Effector memory CD4-positive, alpha-beta T cell (primary cell): ENCODE measurements at regions not wholly inside any gene's neighbourhood (a gene's known extent, or its start where the extent isn't known, plus 50 kb on each side); places are given as distances from the start of the nearest gene placed in this dataset.
"Not testable (repeated sequence)": the region's sequence is repeated elsewhere in the genome, so short reads cannot be mapped to it uniquely, and the experiment has no call there.

Experiments used
- DNase-seq, 3 donors: peaks; one replicate each; pipeline ENCODE4 v3.0.0-alpha.2; 2020
- H3K27ac ChIP-seq: 2 replicates; pipeline ENCODE4 v1.7.0; 2013; ENCODE audit warnings: mild to moderate bottlenecking, low read length, moderate library complexity; ENCODE audit not compliant: insufficient read depth, poor library complexity, severe bottlenecking
- H3K27me3 ChIP-seq: replicated peaks from 2 replicates; pipeline ENCODE4 v1.7.0; 2013; ENCODE audit warnings: mild to moderate bottlenecking, low read length; ENCODE audit not compliant: insufficient read depth, control insufficient read depth, poor library complexity, severe bottlenecking
- H3K36me3 ChIP-seq: 2 replicates; pipeline ENCODE4 v1.7.0; 2013; ENCODE audit warnings: mild to moderate bottlenecking, low read length, moderate library complexity; ENCODE audit not compliant: control insufficient read depth, insufficient read depth
- H3K4me1 ChIP-seq: 2 replicates; pipeline ENCODE4 v1.7.0; 2013; ENCODE audit warnings: low read length, mild to moderate bottlenecking; ENCODE audit not compliant: control insufficient read depth, insufficient read depth, poor library complexity, severe bottlenecking
- H3K4me3 ChIP-seq: 2 replicates; pipeline ENCODE4 v1.7.0; 2013; ENCODE audit warnings: low read length, low read depth, mild to moderate bottlenecking; ENCODE audit not compliant: insufficient read depth, poor library complexity, severe bottlenecking
- H3K9me3 ChIP-seq: 2 replicates; pipeline ENCODE4 v1.7.0; 2013; ENCODE audit warnings: mild to moderate bottlenecking, low read length, moderate library complexity; ENCODE audit not compliant: control insufficient read depth

GRCh38 chr2:176885001-176885643, 327.5 kb upstream of the HNRNPA3 start:
- no peaks in the 10 kb centered on the region for H3K27me3 ChIP-seq
- no peaks in the 10 kb centered on the region for H3K9me3 ChIP-seq
- H3K27ac ChIP-seq = no peak overlapping the region
- H3K36me3 ChIP-seq = no peaks in the 10 kb centered on the region
- H3K4me1 ChIP-seq = no peaks in the 10 kb centered on the region
- no peak overlapping the region for H3K4me3 ChIP-seq
- DNase-seq = no peak

GRCh38 chr2:176885661-176886060, 326.9 kb upstream of the HNRNPA3 start:
- Histone ChIP-seq H3K27me3 (no peaks in the 10 kb centered on the region), H3K36me3 (no peaks in the 10 kb centered on the region), H3K9me3 (no peaks in the 10 kb centered on the region), H3K4me1 (no peaks in the 10 kb centered on the region), H3K27ac (no peak overlapping the region), H3K4me3 (no peak overlapping the region)
- no peak for DNase-seq

GRCh38 chr2:176891105-176891504, 321.5 kb upstream of the HNRNPA3 start:
- no peak overlapping the region for H3K4me3 ChIP-seq
- DNase-seq = no peak
- H3K27ac ChIP-seq = no peak overlapping the region
- H3K36me3 ChIP-seq = no peaks in the 10 kb centered on the region
- no peaks in the 10 kb centered on the region for H3K27me3 ChIP-seq
- H3K9me3 ChIP-seq = no peaks in the 10 kb centered on the region
- no peaks in the 10 kb centered on the region for H3K4me1 ChIP-seq

- no peaks in the 10 kb centered on the region for H3K27me3 ChIP-seq
- H3K4me3 ChIP-seq = no peak overlapping the region
- no peaks in the 10 kb centered on the region for H3K4me1 ChIP-seq
- no peaks in the 10 kb centered on the region for H3K9me3 ChIP-seq
- H3K36me3 ChIP-seq = no peaks in the 10 kb centered on the region
- no peak overlapping the region for H3K27ac ChIP-seq
- no peak for DNase-seq
Observed at GRCh38 chr2:176891857-176892256, 320.7 kb upstream of the HNRNPA3 start.

GRCh38 chr2:176892676-176893226, 319.8 kb upstream of the HNRNPA3 start:
- H3K9me3 ChIP-seq = no peaks in the 10 kb centered on the region
- H3K4me3 ChIP-seq = no peak overlapping the region
- no peaks in the 10 kb centered on the region for H3K4me1 ChIP-seq
- no peaks in the 10 kb centered on the region for H3K27me3 ChIP-seq
- H3K27ac ChIP-seq = no peak overlapping the region
- H3K36me3 ChIP-seq = no peaks in the 10 kb centered on the region
- DNase-seq = no peak

DNA sequence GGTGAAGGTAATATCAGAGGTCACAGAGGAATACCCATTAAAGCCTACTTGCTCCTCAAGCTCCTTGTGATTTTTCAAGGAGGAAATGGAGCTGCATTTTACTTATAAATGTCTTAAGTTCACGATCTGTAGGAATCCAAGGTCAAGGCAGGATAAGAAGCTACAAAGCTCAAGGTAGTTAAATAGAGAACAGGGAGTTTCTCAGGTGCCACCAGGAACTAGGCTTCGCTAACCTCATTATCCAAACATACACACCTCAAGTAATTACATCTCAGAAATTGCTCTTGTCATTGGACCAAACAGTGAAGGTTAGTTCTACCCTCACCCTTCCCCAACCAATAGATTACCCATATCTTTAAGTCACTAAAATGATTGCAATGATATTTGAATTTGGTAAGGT, 317.4 kb upstream of the HNRNPA3 start:
- H3K4me3 ChIP-seq = no peak overlapping the region
- no peaks in the 10 kb centered on the region for H3K4me1 ChIP-seq
- H3K27me3 ChIP-seq = no peaks in the 10 kb centered on the region
- DNase-seq = no peak
- no peak overlapping the region for H3K27ac ChIP-seq
- no peaks in the 10 kb centered on the region for H3K36me3 ChIP-seq
- no peaks in the 10 kb centered on the region for H3K9me3 ChIP-seq

DNA sequence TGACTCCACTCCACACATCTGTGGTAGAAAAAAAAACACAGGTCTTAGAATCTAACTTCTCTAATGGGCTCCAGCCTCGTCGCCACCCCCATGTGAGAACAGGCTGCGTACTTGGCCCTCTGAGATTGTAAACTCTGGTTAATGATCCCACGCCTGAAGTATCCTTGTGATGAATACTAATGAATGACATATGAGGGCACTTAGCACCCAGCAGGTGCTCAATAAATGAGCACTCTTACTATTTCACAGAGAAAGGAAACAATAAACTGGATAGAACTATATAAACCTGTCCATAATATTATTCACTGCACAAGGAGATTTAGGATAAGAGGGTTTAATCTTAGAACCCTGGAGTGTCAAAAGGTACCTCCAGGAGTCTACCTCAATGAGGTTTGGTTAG, 310.1 kb upstream of the HNRNPA3 start:
- DNase-seq = no peak
- Histone ChIP-seq H3K36me3 (no peaks in the 10 kb centered on the region), H3K27me3 (no peaks in the 10 kb centered on the region), H3K27ac (no peak overlapping the region), H3K9me3 (no peaks in the 10 kb centered on the region), H3K4me3 (no peak overlapping the region), H3K4me1 (no peaks in the 10 kb centered on the region)

GRCh38 chr2:176904053-176904452, 308.5 kb upstream of the HNRNPA3 start:
- H3K9me3 ChIP-seq, DNase-seq, H3K4me1 ChIP-seq, H3K27ac ChIP-seq, H3K36me3 ChIP-seq, H3K4me3 ChIP-seq, H3K27me3 ChIP-seq: not testable (repeated sequence)

- Histone ChIP-seq H3K9me3 (no peaks in the 10 kb centered on the region), H3K27ac (no peak overlapping the region), H3K36me3 (no peaks in the 10 kb centered on the region), H3K4me3 (no peak overlapping the region), H3K4me1 (no peaks in the 10 kb centered on the region), H3K27me3 (no peaks in the 10 kb centered on the region)
- no peak for DNase-seq
Observed at GRCh38 chr2:176907341-176907740, 305.3 kb upstream of the HNRNPA3 start.

- no peaks in the 10 kb centered on the region for H3K4me1 ChIP-seq
- no peak overlapping the region for H3K4me3 ChIP-seq
- H3K27me3 ChIP-seq = no peaks in the 10 kb centered on the region
- H3K36me3 ChIP-seq = no peaks in the 10 kb centered on the region
- no peaks in the 10 kb centered on the region for H3K9me3 ChIP-seq
- no peak for DNase-seq
- no peak overlapping the region for H3K27ac ChIP-seq
Observed at GRCh38 chr2:176910828-176911227, 301.8 kb upstream of the HNRNPA3 start.
